Right forelimb (tissue), 1 donor: ENCODE measurements at regions not wholly inside any gene's neighbourhood (a gene's known extent, or its start where the extent isn't known, plus 50 kb on each side); places are given as distances from the start of the nearest gene placed in this dataset.
"Not testable (repeated sequence)": the region's sequence is repeated elsewhere in the genome, so short reads cannot be mapped to it uniquely, and the experiment has no call there.

ENCODE experiments used
- DNase-seq: peaks from one replicate; pipeline ENCODE4 v3.0.0-alpha.2; 2018

- DNase-seq: no peak
Observed at GRCh38 chr4:104549736-104550135, 55.0 kb upstream of the CXXC4 start.

- no peak for DNase-seq
Observed at GRCh38 chr4:104559502-104559901, 64.8 kb upstream of the CXXC4 start.

DNA sequence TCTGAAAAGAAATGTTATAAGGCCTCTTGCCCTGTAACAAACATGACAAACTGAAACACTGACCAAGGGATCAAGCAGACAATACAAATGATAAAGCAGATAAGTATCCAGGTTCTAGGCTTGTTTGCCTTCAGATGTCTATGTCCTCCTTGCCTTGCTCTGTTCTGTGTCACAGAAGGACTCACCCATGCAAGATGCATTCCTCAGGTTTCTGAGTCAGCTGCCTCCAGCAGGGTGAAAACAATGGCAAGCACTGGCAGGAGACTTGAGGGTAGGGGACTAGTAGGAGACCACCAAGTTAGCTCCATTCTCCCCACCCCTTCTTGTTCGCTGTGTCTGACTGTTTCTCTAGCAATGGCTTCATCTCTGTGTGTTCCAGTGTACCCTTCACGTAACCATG lies 76.6 kb upstream of the CXXC4 start:
- no peak for DNase-seq

DNA sequence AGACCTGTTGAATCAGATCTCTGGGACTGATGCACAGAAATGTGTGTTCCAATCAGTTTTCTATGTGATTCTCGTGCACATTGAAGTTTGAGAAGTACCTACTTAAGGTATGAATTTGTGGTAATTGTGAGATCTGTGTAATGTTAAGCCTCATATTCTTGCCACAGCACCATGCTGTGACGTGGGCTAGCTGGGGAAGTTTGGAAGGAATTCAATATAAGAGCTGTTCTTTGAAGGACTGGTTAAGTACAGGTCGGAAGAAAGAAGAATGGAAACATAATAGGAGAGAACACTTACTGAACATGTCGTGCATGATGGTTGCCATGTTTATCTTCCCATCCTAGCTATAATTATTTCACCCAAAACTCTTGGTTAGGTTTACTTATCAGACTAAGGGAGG lies 79.7 kb upstream of the CXXC4 start:
- no peak for DNase-seq

DNA sequence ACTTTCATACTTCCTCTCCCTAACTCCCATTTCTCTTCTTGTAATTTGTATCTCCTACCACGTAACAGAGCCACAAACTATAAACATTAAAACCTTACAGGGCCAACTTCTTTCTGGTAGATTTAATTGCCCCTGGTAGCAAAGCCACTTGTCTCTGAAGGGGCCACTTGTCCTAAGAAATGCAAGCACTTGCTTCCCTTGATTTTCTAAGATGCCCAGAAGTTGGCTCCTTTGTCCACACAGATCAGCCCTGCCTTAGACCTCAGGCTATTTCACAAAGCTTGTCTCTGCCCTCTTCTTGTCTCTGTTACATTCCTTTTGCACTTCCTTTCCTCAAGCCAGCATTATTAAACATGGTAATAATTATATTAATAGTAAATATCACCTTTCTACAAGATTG lies 80.6 kb upstream of the CXXC4 start:
- DNase-seq: no peak

DNA sequence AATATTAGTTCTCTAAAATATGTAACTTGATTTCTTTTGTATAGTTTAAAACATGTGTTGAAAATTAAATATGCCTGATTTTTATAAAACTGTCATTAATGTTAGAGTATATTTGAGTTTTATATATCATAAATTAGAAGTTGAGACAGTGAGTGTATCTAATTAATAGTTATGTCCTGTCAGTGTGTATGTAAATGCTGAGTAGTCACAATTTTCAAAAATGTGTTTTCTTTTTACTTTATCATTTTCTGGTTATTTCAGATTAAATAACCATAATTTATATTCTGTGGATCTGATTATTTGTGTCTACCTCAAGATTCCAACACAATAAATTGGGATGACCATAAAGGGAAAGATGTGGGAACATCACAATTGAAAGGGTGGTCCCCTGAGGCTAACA lies 82.7 kb upstream of the CXXC4 start:
- no peak for DNase-seq

GRCh38 chr4:104581476-104581875 lies 86.8 kb upstream of the CXXC4 start:
- DNase-seq: not testable (repeated sequence)

GRCh38 chr4:104582056-104582455 lies 87.4 kb upstream of the CXXC4 start:
- DNase-seq: not testable (repeated sequence)

DNA sequence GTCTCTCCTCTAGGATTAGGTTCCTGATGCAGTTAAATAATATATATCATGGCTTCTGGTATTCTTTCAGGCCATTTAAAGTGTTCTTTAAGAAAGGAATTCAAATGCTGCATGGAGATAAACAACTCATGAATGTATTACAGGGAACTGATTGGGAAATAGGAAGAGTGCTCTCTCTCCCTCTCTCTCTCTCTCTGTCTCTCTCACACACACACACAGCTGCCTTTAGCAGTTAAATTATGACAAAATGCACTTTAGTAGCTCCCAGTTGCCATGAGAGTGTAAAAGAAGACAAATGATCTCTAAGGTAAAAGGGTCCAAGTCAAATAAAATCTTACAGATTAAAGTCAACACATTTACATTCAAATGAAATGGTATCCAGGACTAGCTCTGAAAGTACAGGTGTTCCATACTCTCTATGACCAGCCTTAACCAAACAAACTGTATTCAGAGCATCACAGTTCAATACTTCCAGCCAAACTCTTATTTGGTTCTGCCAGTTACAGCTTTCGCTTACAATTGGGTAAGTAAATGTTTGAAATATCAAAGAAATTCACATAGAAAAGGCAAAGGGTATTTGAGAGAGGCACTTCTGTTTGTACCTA lies 94.7 kb upstream of the CXXC4 start:
- no peak for DNase-seq

- DNase-seq: no peak
Observed at GRCh38 chr4:104591510-104591911, 96.8 kb upstream of the CXXC4 start.

DNA sequence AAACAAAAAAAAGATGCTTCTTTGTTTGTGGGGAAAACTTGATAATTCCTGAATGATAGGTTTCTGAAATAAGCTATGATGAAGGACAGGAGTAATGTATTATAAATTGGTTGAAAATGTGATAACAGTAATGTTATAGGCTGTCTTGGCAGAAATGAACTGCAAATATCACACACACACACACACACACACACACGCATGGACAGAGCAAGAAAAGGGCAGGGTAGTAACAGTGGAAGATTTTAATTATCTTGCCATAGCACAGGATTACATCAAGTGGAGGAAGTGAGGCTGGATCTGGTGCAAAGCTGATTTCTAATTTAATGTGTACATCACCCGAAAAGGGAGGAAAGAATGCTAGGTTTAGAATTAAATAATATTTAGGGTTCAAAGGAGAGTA lies 97.5 kb upstream of the CXXC4 start:
- no peak for DNase-seq

DNA sequence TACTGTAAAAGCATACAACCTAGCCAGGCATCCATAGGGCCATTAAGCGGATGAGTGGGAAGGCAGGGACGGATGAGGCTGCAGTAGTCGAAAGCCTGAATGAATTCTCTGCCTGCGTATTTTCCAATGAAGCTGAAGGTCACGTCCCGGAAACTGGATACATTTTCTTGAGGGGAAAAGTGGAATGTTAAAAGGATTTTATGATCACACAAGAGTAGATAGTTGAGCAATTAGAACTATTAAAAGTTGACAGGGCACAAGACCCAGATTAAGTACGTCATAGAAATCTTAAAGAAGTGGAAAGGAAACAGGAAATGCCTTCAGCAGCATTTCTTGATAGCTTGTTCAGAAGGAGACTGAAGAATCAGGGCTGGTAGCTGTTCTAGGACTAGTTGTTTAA lies 98.3 kb upstream of the CXXC4 start:
- DNase-seq: no peak

DNA sequence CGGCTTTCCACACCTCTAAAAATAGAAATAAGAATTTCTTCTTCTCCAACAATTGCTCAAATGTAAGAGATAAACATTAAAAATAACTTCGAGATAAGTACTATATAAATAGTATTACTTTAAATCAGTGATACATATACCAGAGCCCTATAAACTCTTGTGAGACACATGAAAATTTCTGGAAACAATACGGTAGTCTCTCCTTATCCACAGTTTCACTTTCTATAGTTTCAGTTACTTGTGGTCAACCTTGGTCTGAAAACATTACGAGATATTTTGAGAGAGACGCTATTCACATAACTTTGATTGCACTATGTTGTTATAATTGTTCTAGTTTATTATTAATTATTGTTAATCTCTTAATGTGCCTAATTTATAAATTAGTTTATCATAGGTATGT lies 101.5 kb upstream of the CXXC4 start:
- no peak for DNase-seq

- DNase-seq: no peak
Observed at GRCh38 chr4:104615496-104615895, 120.8 kb upstream of the CXXC4 start.

DNA sequence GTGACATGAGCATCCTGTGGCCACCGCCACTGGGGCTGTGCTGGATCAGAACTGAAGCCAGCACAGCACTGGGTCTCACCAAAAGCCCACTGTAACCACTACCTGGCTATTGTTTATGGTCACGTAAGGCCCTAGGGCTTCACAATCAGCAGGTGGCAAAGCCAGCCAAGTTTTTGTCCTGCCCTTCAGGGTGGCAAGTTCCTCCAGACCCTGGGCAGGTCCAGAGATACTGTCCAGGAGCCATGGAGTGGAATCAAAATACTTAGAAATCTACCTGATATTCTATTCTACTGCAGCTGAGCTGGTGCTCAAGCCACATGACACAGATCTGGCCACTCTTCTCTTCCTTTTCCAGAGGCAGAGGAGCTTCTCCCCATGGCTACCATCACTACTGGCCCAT lies 121.2 kb upstream of the CXXC4 start:
- no peak for DNase-seq

DNA sequence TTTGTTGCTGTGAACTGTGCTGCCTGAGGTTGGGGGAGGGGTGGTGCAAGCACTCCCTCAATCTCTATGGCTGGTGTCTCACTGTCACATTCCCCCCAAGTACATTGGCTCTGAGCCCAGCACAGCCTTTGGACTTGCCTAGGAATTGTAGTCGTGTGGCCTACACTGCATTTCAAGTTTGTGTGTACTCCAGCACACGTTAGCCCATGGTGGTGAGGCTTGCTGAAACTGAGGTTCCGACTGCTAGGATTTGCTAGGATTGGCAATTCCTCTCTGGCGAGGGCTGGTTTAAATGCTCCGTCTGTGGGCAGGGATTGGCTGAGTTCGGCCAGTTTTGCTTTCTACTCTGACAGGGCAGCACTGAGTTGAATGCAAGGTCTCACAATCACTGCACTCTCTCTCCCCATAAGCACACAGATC lies 121.7 kb upstream of the CXXC4 start:
- no peak for DNase-seq

GRCh38 chr4:104625706-104626105 lies 131.0 kb upstream of the CXXC4 start:
- no peak for DNase-seq

DNA sequence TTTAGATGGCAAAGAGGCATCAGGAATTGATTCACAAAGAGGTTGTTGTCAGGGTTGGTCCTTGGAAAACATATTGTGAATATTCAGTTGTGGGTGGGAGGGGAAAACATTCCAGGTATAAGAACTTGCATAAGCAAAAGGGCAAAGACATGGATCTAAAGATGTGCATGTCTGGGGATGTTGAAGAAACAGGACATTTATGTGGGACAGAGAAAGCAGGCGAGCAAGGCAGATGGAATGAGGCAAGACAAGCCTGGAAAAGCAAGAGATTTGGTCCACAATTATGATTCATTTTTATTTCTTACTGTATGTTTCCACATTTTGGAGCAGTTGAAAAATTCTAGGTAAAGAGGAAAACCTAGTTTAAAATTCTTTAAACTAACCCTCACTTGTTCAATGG lies 134.9 kb upstream of the CXXC4 start:
- no peak for DNase-seq

DNA sequence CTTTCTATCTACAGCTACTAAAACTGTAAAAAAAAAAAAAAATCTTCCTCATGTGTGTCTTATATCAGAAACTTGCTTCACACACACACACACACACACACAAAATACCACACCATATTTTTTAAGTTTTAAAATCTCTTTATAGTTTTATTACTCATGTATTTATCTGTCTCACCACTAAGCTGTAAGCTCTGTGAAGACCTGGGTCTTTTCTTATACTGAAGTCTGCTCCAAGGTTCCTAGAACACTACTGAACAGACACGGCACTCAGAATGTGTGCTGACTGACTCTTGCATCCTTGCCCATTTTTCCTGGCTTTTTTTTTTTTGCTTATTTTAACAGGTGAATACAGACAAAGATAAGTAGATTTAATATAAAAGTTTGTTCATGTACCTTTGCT lies 135.6 kb upstream of the CXXC4 start:
- DNase-seq: no peak

DNA sequence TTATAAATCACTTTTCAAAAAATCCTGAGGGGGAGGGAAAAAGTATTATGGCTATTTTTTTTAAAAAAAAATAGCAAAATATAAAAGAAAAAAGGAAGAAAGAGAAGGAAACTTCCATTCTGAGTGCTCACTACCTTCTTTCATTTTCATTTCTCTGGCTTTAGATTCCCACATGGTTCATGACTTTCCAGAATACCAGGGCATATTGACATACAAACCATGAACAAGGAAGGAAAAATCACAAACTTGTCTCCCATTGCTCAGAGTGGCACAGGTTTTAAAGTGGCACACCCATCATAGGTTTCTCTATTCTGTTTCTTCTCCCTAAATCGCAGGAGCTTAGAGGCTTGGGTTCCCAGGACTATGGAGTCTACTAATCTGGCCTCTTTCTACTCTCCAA lies 136.3 kb upstream of the CXXC4 start:
- no peak for DNase-seq

- DNase-seq: no peak
Observed at GRCh38 chr4:104641418-104641817, 146.7 kb upstream of the CXXC4 start.

DNA sequence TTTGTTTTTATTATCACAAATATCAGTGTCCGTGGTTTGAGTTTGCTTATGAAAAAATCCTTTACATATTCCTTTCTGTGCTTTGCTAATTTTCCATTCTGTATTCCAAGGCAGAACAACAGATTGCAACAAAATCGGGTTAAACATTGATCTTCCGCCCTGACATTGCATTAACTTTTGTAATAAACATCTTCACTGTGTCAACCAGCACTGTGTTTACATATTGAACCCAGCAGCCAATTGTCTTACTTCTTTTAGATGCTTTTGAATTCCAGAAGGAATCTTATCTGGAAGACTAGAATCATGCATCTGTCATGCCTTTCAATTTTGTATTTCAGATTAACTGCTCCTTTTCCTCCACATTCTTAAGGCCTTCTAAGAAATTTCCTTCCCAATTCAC lies 147.8 kb upstream of the CXXC4 start:
- no peak for DNase-seq

DNA sequence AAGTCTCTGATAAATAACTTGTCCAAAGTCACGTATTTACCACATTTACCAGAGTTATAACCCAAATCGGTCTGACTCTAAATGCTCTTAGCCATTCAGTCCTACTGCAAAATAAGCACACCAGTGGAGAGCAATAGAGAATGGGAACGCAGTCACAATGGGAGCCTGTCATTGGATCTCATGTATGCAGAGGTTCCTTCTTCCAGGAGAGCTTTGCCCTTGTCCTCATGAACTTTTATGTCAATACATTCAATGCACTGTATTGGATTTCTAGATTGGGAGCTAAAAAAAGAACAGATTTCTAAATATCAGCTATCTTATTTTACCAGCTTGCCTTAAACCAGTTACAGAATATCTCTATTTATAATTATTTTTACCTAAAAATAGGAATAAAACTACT lies 149.1 kb upstream of the CXXC4 start:
- no peak for DNase-seq

GRCh38 chr4:104649631-104650030 lies 154.9 kb upstream of the CXXC4 start:
- no peak for DNase-seq

DNA sequence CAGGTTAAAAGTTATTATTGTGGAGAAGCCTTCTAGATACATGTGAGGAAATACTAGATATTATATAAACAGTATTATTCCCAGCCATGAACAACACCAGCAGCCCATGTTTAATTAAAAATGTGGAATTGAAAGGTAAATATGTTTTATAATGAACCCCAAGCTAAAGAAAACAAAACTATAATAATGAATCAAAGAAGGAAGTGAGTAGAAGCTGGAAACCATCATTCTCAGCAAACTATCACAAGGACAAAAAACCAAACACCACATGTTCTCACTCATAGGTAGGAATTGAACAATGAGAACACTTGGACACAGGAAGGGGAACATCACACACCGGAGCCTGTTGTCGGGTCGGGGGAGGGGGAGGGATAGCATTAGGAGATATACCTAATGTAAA lies 167.6 kb upstream of the CXXC4 start:
- not testable (repeated sequence) for DNase-seq

- no peak for DNase-seq
Observed at GRCh38 chr4:104677116-104677515, 182.4 kb upstream of the CXXC4 start.
